HepG2 (cell line): ENCODE measurements at regions not wholly inside any gene's neighbourhood (a gene's known extent, or its start where the extent isn't known, plus 50 kb on each side); places are given as distances from the start of the nearest gene placed in this dataset.

Experiments used
- ATAC-seq: fragments of 200-7000 bp; cut with Tn5 transposase; 3 replicates; pipeline ENCODE4 v1.9.1; 2020; ENCODE audit warnings: mild to moderate bottlenecking, moderate library complexity
- BruUV-seq: library from RNA; stranded (reverse); fragments of 400-500 nt; replicated peaks from 2 replicates; lab custom pipeline; 2021; lab: Mats Ljungman, UMichigan
- CTCF ChIA-PET: fragments of 300-600 bp; formaldehyde crosslinking; extraction: SDS; loops from one replicate; lab custom pipeline; 2021; ENCODE audit warnings: low total read pairs, inconsistent platforms, low intra/inter-chr PET ratio; lab: Yijun Ruan, JAX
- POLR2A ChIA-PET: fragments of 350-600 bp; sonication (Branson Sonifier 250); formaldehyde crosslinking; loops from one replicate; lab custom pipeline; 2020; ENCODE audit warnings: antibody characterized with exemption, inconsistent platforms; lab: Yijun Ruan, JAX
- DNase-seq: peaks from one replicate; pipeline ENCODE4 v3.0.0-alpha.2; 2015; ENCODE audit warnings: low spot score
- FAIRE-seq: peaks from 3 replicates; lab custom pipeline; 2011; peaks lifted over from hg19 to GRCh38; lab: Jason Lieb, UNC
- H2AFZ ChIP-seq: one replicate; pipeline ENCODE4 v1.6.1; 2011; ENCODE audit warnings: low read length, inconsistent platforms
- H3K27ac ChIP-seq: fragments of 300-600 bp; 3 replicates; pipeline ENCODE4 v1.8.0; 2011; ENCODE audit warnings: mixed run types, mild to moderate bottlenecking, mixed read lengths, low read length, inconsistent platforms; ENCODE audit not compliant: insufficient read depth; ENCODE audit errors: extremely low read length
- H3K27me3 ChIP-seq, 2 experiments: fragments of 200-600 bp in 1 of 2; 2 replicates in 1 of 2; 3 replicates in 1 of 2; pipeline versions ENCODE4 v1.6.0 to v1.8.0; 2011; ENCODE audit warnings: low read length in 2 of 2, mild to moderate bottlenecking in 2 of 2, moderate library complexity in 2 of 2, inconsistent platforms in 1 of 2; ENCODE audit not compliant: insufficient read depth in 2 of 2, control insufficient read depth in 1 of 2
- H3K36me3 ChIP-seq, 2 experiments: fragments of 200-600 bp in 1 of 2; replicated peaks in 1 of 2; 2 replicates in 1 of 2; 3 replicates in 1 of 2; pipeline versions ENCODE4 v1.5.1 to v1.8.0; 2011; ENCODE audit warnings: low read length in 2 of 2, inconsistent platforms in 1 of 2; ENCODE audit not compliant: insufficient read depth in 2 of 2, control insufficient read depth in 1 of 2
- H3K4me1 ChIP-seq: 2 replicates; pipeline ENCODE4 v1.5.1; 2012; ENCODE audit warnings: low read length, inconsistent platforms; ENCODE audit not compliant: insufficient read depth
- H3K4me2 ChIP-seq: 2 replicates; pipeline ENCODE4 v1.6.0; 2011; ENCODE audit warnings: low read depth, low read length, inconsistent platforms
- H3K4me3 ChIP-seq, 3 experiments: fragments of 200-600 bp in 1 of 3; sonication (generic), shearing (Covaris generic) in 1 of 3; replicated peaks in 1 of 3; 2 replicates each; pipeline ENCODE4 v1.5.1; 2011 to 2016; ENCODE audit warnings: low read length in 3 of 3, inconsistent platforms in 2 of 3, low read depth in 2 of 3, mild to moderate bottlenecking in 2 of 3, control low read depth in 1 of 3, mixed read lengths in 1 of 3; ENCODE audit not compliant: insufficient read depth in 1 of 3
- H3K79me2 ChIP-seq: one replicate; pipeline ENCODE4 v1.6.1; 2011; ENCODE audit warnings: low read length, inconsistent platforms; ENCODE audit not compliant: insufficient read depth
- H3K9ac ChIP-seq: 2 replicates; pipeline ENCODE4 v1.6.0; 2011; ENCODE audit warnings: mild to moderate bottlenecking, low read depth, low read length, inconsistent platforms; ENCODE audit not compliant: insufficient read depth
- H3K9me3 ChIP-seq: 2 replicates; pipeline ENCODE4 v1.5.1; 2012; ENCODE audit warnings: mild to moderate bottlenecking, low read length
- H4K20me1 ChIP-seq: 2 replicates; pipeline ENCODE4 v1.6.0; 2011; ENCODE audit warnings: inconsistent platforms, mild to moderate bottlenecking, low read length, moderate library complexity; ENCODE audit not compliant: insufficient read depth
- ATF7 ChIP-seq, 2 experiments: fragments of 450-650 bp in 1 of 2; sonication (generic) in 1 of 2; formaldehyde crosslinking in 1 of 2; IDR thresholded peaks; 2 replicates each; pipeline versions ENCODE4 v1.4.0 to v1.6.1; 2016 to 2020; ENCODE audit warnings: antibody characterized with exemption in 1 of 2, mild to moderate bottlenecking in 1 of 2, missing genetic modification reagents in 1 of 2
- SSRP1 ChIP-seq: IDR thresholded peaks from 2 replicates; pipeline ENCODE4 v1.6.1; 2016; ENCODE audit warnings: control low read depth
- THYN1 ChIP-seq: sonication (generic); formaldehyde crosslinking; IDR thresholded peaks from 2 replicates; pipeline ENCODE4 v1.8.1; 2023; ENCODE audit warnings: low read depth, mild to moderate bottlenecking, moderate library complexity, missing genetic modification reagents, borderline replicate concordance
- ZNF260 ChIP-seq: sonication (generic); formaldehyde crosslinking; IDR thresholded peaks from 2 replicates; pipeline ENCODE4 v1.4.0; 2020; ENCODE audit warnings: missing genetic modification reagents, low read depth, mild to moderate bottlenecking, borderline replicate concordance
- ZNF547 ChIP-seq: sonication (generic); formaldehyde crosslinking; IDR thresholded peaks from 2 replicates; pipeline ENCODE4 v1.5.1; 2020; ENCODE audit warnings: mild to moderate bottlenecking, missing genetic modification reagents
- ZNF781 ChIP-seq: sonication (generic); formaldehyde crosslinking; IDR thresholded peaks from 2 replicates; pipeline ENCODE4 v1.5.1; 2020; ENCODE audit warnings: borderline replicate concordance, mild to moderate bottlenecking, missing genetic modification reagents; ENCODE audit errors: not compliant biosample characterization
- WGBS: methylation state at CpG from one replicate; pipeline ENCODE4 v1.1.6; 2017; ENCODE audit warnings: low lambda C conversion rate; 5-methylcytosine and 5-hydroxymethylcytosine counted together
- in situ Hi-C: cut with HindIII; loops from 2 replicates; pipeline ENCODE4 v1.10.0; 2017; ENCODE audit warnings: low pct_unique_long_range_greater_than_20kb; ENCODE audit not compliant: extremely low pct_ligation_motif_present
- intact Hi-C: fragments of 100-400 bp; cut with micrococcal nuclease; formaldehyde crosslinking; loops from one replicate; pipeline ENCODE4 v1.10.0; 2022; ENCODE audit not compliant: unreplicated experiment
- TF ChIP-seq, protein P1 (sequence below): sonication (generic); formaldehyde crosslinking; IDR thresholded peaks from 2 replicates; pipeline ENCODE4 v1.8.1; 2023; ENCODE audit warnings: mild to moderate bottlenecking, inconsistent platforms, moderate library complexity, missing genetic modification reagents, borderline replicate concordance
- TF ChIP-seq, protein P2 (sequence below): sonication (generic); formaldehyde crosslinking; IDR thresholded peaks from 2 replicates; pipeline ENCODE4 v1.4.0; 2020; ENCODE audit warnings: missing genetic modification reagents

DNA sequence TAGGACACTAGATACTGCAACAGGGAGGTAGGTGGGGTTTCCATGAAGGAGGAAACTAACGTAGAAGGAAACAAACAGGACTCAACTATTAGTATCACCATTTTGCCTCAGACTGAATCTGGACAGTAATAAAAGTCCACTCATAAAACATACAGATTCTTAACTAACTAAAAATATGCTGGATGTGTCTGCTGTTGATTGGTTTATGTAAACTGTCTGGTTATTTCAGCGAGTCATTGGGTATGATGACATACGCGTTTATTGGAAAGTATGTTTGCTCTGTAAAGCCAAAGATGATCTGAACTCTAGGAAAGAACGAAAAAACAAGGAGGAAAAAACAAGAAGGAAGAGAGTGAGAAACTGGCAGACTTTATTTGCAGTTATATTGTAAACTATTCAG lies 1816.1 kb upstream of the LRRTM1 start:
- Histone ChIP-seq H3K4me1 (no peaks in the 10 kb centered on the region), H3K4me3 (no peak overlapping the region), H3K27me3 (no peaks in the 10 kb centered on the region), H3K9ac (no peak overlapping the region), H3K36me3 (no peaks in the 10 kb centered on the region), H4K20me1 (no peaks in the 10 kb centered on the region), H3K9me3 (peaks cover 40% of the 10 kb centered on the region), H3K79me2 (no peaks in the 10 kb centered on the region), H3K27ac (no peak overlapping the region), H3K4me2 (no peak overlapping the region), H2AFZ (no peak overlapping the region)
- intact Hi-C loops (no loop called here), in situ Hi-C loops (no loop called here)
- POLR2A ChIA-PET = no interaction called here
- FAIRE-seq (no peak), ATAC-seq (no peak), DNase-seq (no peak)
- BruUV-seq = no TSS peak
- TF ChIP-seq ZNF781 (CRISPR knock-in tag) = no peak
- 0 out of 2 replicates have a peak, but pooled peaks have one; percentile 3 for TF ChIP-seq ATF7 (IDR thresholded peaks at IDR 0.05)
- TF ChIP-seq ATF7 (CRISPR knock-in tag; IDR thresholded peaks at IDR 0.05) = no peak
- 50% methylated on average over 5 of the region's 5 CpGs for WGBS
- CTCF ChIA-PET = no interaction called here

DNA sequence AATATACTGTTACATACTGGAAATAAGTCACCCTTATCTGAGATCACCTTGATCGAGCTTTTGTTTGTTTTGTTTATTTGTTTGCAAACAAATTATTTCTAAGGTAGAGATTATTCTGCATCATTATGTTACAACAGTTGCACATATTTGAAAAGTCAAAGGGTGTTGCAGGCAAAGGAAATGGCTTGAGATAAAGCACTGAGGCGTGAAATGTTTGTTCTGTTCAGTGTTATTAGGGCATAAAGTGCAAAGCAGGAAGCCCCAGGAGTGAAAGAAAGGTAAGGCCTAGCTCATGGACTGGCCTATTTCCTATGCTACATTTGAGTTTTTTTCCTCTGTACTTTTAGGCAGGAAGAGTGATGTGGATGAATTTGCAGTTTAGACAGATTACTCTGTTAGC lies 1815.6 kb upstream of the LRRTM1 start:
- DNase-seq (no peak), FAIRE-seq (no peak), ATAC-seq (no peak)
- Histone ChIP-seq H3K4me2 (no peak overlapping the region), H3K4me3 (no peak overlapping the region), H3K9ac (no peak overlapping the region), H3K79me2 (no peaks in the 10 kb centered on the region), H4K20me1 (no peaks in the 10 kb centered on the region), H3K9me3 (peaks cover 41% of the 10 kb centered on the region), H2AFZ (no peak overlapping the region), H3K4me1 (no peaks in the 10 kb centered on the region), H3K27me3 (no peaks in the 10 kb centered on the region), H3K36me3 (no peaks in the 10 kb centered on the region), H3K27ac (no peak overlapping the region)
- in situ Hi-C loops = no loop called here
- intact Hi-C loops = no loop called here
- ChIA-PET POLR2A (no interaction called here), CTCF (no interaction called here)
- no TSS peak for BruUV-seq
- WGBS = 3% methylated on average over 2 of the region's 2 CpGs
- TF ChIP-seq SSRP1 (CRISPR knock-in tag) (no peak), ZNF260 (CRISPR knock-in tag) (no peak), ZNF547 (no peak), THYN1 (CRISPR knock-in tag) (no peak)
- TF ChIP-seq, protein P1, sequence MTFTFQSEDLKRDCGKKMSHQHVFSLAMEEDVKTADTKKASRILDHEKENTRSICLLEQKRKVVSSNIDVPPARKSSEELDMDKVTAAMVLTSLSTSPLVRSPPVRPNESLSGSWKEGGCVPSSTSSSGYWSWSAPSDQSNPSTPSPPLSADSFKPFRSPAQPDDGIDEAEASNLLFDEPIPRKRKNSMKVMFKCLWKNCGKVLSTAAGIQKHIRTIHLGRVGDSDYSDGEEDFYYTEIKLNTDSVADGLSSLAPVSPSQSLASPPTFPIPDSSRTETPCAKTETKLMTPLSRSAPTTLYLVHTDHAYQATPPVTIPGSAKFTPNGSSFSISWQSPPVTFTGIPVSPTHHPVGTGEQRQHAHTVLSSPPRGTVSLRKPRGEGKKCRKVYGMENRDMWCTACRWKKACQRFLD = no peak
- TF ChIP-seq, protein P2, sequence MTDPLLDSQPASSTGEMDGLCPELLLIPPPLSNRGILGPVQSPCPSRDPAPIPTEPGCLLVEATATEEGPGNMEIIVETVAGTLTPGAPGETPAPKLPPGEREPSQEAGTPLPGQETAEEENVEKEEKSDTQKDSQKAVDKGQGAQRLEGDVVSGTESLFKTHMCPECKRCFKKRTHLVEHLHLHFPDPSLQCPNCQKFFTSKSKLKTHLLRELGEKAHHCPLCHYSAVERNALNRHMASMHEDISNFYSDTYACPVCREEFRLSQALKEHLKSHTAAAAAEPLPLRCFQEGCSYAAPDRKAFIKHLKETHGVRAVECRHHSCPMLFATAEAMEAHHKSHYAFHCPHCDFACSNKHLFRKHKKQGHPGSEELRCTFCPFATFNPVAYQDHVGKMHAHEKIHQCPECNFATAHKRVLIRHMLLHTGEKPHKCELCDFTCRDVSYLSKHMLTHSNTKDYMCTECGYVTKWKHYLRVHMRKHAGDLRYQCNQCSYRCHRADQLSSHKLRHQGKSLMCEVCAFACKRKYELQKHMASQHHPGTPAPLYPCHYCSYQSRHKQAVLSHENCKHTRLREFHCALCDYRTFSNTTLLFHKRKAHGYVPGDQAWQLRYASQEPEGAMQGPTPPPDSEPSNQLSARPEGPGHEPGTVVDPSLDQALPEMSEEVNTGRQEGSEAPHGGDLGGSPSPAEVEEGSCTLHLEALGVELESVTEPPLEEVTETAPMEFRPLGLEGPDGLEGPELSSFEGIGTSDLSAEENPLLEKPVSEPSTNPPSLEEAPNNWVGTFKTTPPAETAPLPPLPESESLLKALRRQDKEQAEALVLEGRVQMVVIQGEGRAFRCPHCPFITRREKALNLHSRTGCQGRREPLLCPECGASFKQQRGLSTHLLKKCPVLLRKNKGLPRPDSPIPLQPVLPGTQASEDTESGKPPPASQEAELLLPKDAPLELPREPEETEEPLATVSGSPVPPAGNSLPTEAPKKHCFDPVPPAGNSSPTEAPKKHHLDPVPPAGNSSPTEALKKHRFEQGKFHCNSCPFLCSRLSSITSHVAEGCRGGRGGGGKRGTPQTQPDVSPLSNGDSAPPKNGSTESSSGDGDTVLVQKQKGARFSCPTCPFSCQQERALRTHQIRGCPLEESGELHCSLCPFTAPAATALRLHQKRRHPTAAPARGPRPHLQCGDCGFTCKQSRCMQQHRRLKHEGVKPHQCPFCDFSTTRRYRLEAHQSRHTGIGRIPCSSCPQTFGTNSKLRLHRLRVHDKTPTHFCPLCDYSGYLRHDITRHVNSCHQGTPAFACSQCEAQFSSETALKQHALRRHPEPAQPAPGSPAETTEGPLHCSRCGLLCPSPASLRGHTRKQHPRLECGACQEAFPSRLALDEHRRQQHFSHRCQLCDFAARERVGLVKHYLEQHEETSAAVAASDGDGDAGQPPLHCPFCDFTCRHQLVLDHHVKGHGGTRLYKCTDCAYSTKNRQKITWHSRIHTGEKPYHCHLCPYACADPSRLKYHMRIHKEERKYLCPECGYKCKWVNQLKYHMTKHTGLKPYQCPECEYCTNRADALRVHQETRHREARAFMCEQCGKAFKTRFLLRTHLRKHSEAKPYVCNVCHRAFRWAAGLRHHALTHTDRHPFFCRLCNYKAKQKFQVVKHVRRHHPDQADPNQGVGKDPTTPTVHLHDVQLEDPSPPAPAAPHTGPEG = no peak
